T-cell (primary cell): ENCODE measurements at regions not wholly inside any gene's neighbourhood (a gene's known extent, or its start where the extent isn't known, plus 50 kb on each side); places are given as distances from the start of the nearest gene placed in this dataset.

ENCODE experiments used
- ATAC-seq, 4 experiments: fragments of 200-7000 bp in 3 of 4; fragments of 150-1000 bp in 1 of 4; cut with Tn5 transposase; replicated peaks in 1 of 4; 1 replicate in 3 of 4; 2 replicates in 1 of 4; pipeline ENCODE4 v1.10.0; 2021; ENCODE audit warnings: moderate library complexity in 3 of 4, mild to moderate bottlenecking in 2 of 4, moderate number of reproducible peaks in 1 of 4
- CTCF ChIA-PET, 2 donors: fragments of 300-600 bp; sonication (Branson Sonifier 250); formaldehyde crosslinking; loops; one replicate each; lab custom pipeline; 2022; ENCODE audit warnings: antibody characterized with exemption in 2 of 2; lab: Charles Lee
- POLR2A ChIA-PET, 2 donors: fragments of 300-600 bp; sonication (Branson Sonifier 250); formaldehyde crosslinking; loops; one replicate each; lab custom pipeline; 2022; ENCODE audit warnings: antibody characterized with exemption in 2 of 2; lab: Charles Lee
- DNase-seq, 35 experiments: peaks; one replicate each; pipeline versions ENCODE4 v3.0.0 to v3.0.0-alpha.2; 2013 to 2023
- H3K27ac ChIP-seq: one replicate; pipeline ENCODE4 v1.5.1; 2013; ENCODE audit warnings: low read length
- H3K27me3 ChIP-seq, 2 experiments: replicated peaks in 1 of 2; 1 replicate in 1 of 2; 2 replicates in 1 of 2; pipeline versions ENCODE4 v1.6.1 to v1.7.0; 2013; ENCODE audit warnings: low read length in 1 of 2, mixed read lengths in 1 of 2; ENCODE audit not compliant: control insufficient read depth in 2 of 2, insufficient read depth in 2 of 2; ENCODE audit errors: extremely low read depth in 1 of 2
- H3K36me3 ChIP-seq, 2 donors: 1 replicate in 1 of 2; 2 replicates in 1 of 2; pipeline versions ENCODE4 v1.6.1 to v1.7.0; 2013; ENCODE audit warnings: low read length in 1 of 2; ENCODE audit not compliant: control insufficient read depth in 2 of 2, insufficient read depth in 1 of 2; ENCODE audit errors: extremely low read depth in 1 of 2
- H3K4me1 ChIP-seq, 2 experiments: 1 replicate in 1 of 2; 2 replicates in 1 of 2; pipeline versions ENCODE4 v1.6.1 to v1.7.0; 2013; ENCODE audit warnings: low read length in 2 of 2, mixed read lengths in 1 of 2; ENCODE audit not compliant: insufficient read depth in 2 of 2, control insufficient read depth in 1 of 2; ENCODE audit errors: extremely low read depth in 1 of 2
- H3K4me3 ChIP-seq, 2 donors: 1 replicate in 1 of 2; 2 replicates in 1 of 2; pipeline versions ENCODE4 v1.5.1 to v1.7.0; 2013; ENCODE audit warnings: mild to moderate bottlenecking in 2 of 2, low read length in 1 of 2, moderate library complexity in 1 of 2; ENCODE audit not compliant: control insufficient read depth in 1 of 2; ENCODE audit errors: extremely low read depth in 1 of 2
- H3K9me3 ChIP-seq: 2 replicates; pipeline ENCODE4 v1.7.0; 2013
- H3K27ac Mint-ChIP-seq, 2 donors: one replicate each; pipeline ENCODE4 v1.8.0; 2020 to 2021; ENCODE audit warnings: mild to moderate bottlenecking in 2 of 2, mixed read lengths in 2 of 2
- H3K27me3 Mint-ChIP-seq, 2 donors: one replicate each; pipeline ENCODE4 v1.8.0; 2021 to 2022; ENCODE audit warnings: mixed read lengths in 2 of 2
- H3K36me3 Mint-ChIP-seq: one replicate; pipeline ENCODE4 v1.8.0; 2021; ENCODE audit warnings: mixed read lengths
- H3K4me1 Mint-ChIP-seq, 3 donors: one replicate each; pipeline ENCODE4 v1.8.0; 2020 to 2022; ENCODE audit warnings: mixed read lengths in 3 of 3, mild to moderate bottlenecking in 1 of 3
- H3K4me3 Mint-ChIP-seq, 3 donors: one replicate each; pipeline ENCODE4 v1.8.0; 2020 to 2022; ENCODE audit warnings: mild to moderate bottlenecking in 3 of 3, mixed read lengths in 3 of 3, moderate library complexity in 3 of 3
- H3K9me3 Mint-ChIP-seq, 3 donors: one replicate each; pipeline ENCODE4 v1.8.0; 2020 to 2022; ENCODE audit warnings: mixed read lengths in 3 of 3
- WGBS: methylation state at CpG from one replicate; pipeline ENCODE4 v1.1.5; 2013; ENCODE audit warnings: missing lambda C conversion rate; ENCODE audit not compliant: insufficient coverage; 5-methylcytosine and 5-hydroxymethylcytosine counted together

- Histone ChIP-seq H3K4me1 (no peaks in the 10 kb centered on the region), H3K27me3 (peaks cover 0 to 14% of the 10 kb centered on the region in 2 experiments), H3K27ac (no peak overlapping the region), H3K9me3 (no peaks in the 10 kb centered on the region), H3K4me3 (no peak overlapping the region), H3K36me3 (no peaks in the 10 kb centered on the region)
- ATAC-seq (no peak), DNase-seq (no peak)
- POLR2A ChIA-PET = no interaction called here
- peaks cover 5 to 9% (median 8%) of the 10 kb centered on the region in 3 donors for H3K9me3 Mint-ChIP-seq
- peaks cover 42 to 49% of the 10 kb centered on the region in 2 donors for H3K27me3 Mint-ChIP-seq
- H3K4me1 Mint-ChIP-seq = no peaks in the 10 kb centered on the region
- 0% methylated on average over 1 of the region's 8 CpGs for WGBS
- no peak overlapping the region for H3K27ac Mint-ChIP-seq
- H3K4me3 Mint-ChIP-seq = no peak overlapping the region
- CTCF ChIA-PET = no interaction called here
- no peaks in the 10 kb centered on the region for H3K36me3 Mint-ChIP-seq
Measured at GRCh38 chr17:5950878-5951277, 119.3 kb upstream of the WSCD1 start.

DNA sequence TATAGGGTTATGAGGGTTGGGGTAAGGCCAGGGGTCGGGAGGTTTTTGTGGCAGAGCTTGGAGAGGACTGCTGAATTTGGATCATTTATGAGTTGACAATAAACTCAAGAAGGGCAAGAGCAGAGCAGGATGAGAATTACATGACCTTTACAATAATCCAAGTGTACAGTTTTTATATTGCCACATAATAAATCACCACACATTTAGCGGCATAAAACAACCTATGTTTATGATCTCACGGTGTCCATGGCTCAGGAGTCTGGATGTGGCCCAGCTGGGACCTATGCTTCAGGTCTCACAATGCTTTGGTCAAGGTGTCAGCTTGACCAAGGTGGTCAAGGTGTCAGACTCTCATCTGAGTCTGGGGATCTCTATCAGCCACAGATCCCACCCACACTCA lies 118.3 kb upstream of the WSCD1 start:
- Histone ChIP-seq H3K4me1 (no peaks in the 10 kb centered on the region), H3K27me3 (peaks cover 0 to 12% of the 10 kb centered on the region in 2 experiments), H3K4me3 (no peak overlapping the region), H3K9me3 (no peaks in the 10 kb centered on the region), H3K36me3 (no peaks in the 10 kb centered on the region), H3K27ac (no peak overlapping the region)
- peaks cover 36 to 43% of the 10 kb centered on the region in 2 donors for H3K27me3 Mint-ChIP-seq
- no peaks in the 10 kb centered on the region for H3K36me3 Mint-ChIP-seq
- H3K4me1 Mint-ChIP-seq = no peaks in the 10 kb centered on the region
- peaks cover 7 to 9% (median 8%) of the 10 kb centered on the region in 3 donors for H3K9me3 Mint-ChIP-seq
- ChIA-PET POLR2A (no interaction called here), CTCF (no interaction called here)
- DNase-seq (no peak), ATAC-seq (no peak)
- no peak overlapping the region for H3K4me3 Mint-ChIP-seq
- 61% methylated on average over 2 of the region's 3 CpGs for whole genome bisulfite sequencing
- no peak overlapping the region for H3K27ac Mint-ChIP-seq

DNA sequence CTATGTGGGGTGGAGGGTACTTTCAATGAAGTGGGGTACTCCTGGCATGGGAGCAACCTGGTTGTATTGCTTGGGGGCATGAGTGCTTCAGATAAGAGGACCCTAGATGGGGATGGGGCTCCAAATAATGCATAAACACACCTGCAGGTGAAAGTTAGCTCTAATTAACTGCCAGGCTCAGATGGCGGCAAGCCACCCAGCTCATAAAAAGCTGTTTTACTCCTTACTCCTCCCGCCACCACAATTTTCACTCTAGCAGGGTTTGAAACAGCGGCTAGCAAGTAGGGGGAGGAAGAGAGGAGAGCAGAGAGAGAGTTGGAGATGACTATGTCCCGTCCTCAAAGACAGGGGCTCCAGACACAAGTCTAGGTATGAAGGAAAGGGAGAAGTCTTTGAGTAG lies 117.7 kb upstream of the WSCD1 start:
- H3K4me3 Mint-ChIP-seq = no peak overlapping the region
- CTCF ChIA-PET = no interaction called here
- H3K4me3 ChIP-seq = no peak overlapping the region
- 35% methylated on average over 2 of the region's 4 CpGs for WGBS
- ATAC-seq (no peak), DNase-seq (no peak)
- H3K36me3 ChIP-seq = no peaks in the 10 kb centered on the region
- peaks cover 0 to 12% of the 10 kb centered on the region in 2 experiments for H3K27me3 ChIP-seq
- POLR2A ChIA-PET = no interaction called here
- no peaks in the 10 kb centered on the region for H3K36me3 Mint-ChIP-seq
- H3K27ac ChIP-seq = no peak overlapping the region
- peaks cover 7 to 9% (median 8%) of the 10 kb centered on the region in 3 donors for H3K9me3 Mint-ChIP-seq
- H3K27ac Mint-ChIP-seq = no peak overlapping the region
- H3K9me3 ChIP-seq = no peaks in the 10 kb centered on the region
- H3K4me1 Mint-ChIP-seq = no peaks in the 10 kb centered on the region
- H3K4me1 ChIP-seq = no peaks in the 10 kb centered on the region
- H3K27me3 Mint-ChIP-seq = peaks cover 35 to 37% of the 10 kb centered on the region in 2 donors

DNA sequence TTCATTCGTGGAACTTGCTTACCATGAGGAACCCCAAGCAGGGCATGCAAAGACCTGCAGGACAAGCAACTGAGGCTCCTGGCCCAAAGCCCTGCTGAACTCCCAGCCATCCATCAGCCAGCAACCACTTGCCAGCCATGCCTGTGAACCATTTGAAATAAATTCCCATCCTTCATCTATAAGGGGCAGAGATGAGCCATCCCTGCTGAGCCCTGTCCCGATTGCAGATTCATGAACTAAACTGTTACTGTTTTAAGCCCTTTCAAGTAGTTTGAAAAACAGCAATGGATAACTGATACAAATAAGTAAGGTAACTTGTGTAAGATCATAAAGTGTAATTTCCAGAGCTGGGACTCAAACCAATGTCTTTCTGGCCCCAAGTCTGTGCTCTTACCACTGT lies 114.4 kb upstream of the WSCD1 start:
- peaks cover 0 to 11% of the 10 kb centered on the region in 2 experiments for H3K27me3 ChIP-seq
- H3K27ac ChIP-seq = no peak overlapping the region
- peaks cover 7 to 11% (median 9%) of the 10 kb centered on the region in 3 donors for H3K9me3 Mint-ChIP-seq
- H3K4me3 Mint-ChIP-seq = no peak overlapping the region
- peaks cover 25% of the 10 kb centered on the region in 2 donors for H3K27me3 Mint-ChIP-seq
- no peak overlapping the region for H3K4me3 ChIP-seq
- H3K4me1 Mint-ChIP-seq = no peaks in the 10 kb centered on the region
- no peaks in the 10 kb centered on the region for H3K9me3 ChIP-seq
- POLR2A ChIA-PET = no interaction called here
- WGBS = 55% methylated on average over 1 of the region's 2 CpGs
- DNase-seq = no peak
- ATAC-seq = no peak
- CTCF ChIA-PET = no interaction called here
- H3K36me3 Mint-ChIP-seq = no peaks in the 10 kb centered on the region
- no peaks in the 10 kb centered on the region for H3K36me3 ChIP-seq
- H3K27ac Mint-ChIP-seq = no peak overlapping the region
- no peaks in the 10 kb centered on the region for H3K4me1 ChIP-seq

DNA sequence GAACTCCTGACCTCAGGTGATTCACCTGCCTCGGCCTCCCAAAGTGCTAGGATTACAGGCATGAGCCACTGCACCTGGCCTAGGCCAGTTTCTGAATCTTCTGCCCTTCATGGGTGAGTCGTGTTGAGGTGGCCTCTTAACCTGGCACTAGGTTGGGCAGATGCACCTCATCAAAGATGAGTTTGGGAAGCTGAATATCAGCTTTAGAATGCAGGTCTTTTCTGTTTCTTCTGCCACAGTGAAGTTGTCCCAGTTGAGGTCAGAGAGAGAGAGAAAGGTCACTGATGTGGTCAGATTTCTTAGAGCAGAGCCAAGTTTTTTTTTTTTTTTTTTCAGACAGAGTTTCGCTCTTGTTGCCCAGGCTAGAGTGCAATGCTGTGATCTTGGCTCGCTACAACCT lies 111.3 kb upstream of the WSCD1 start:
- H3K4me3 Mint-ChIP-seq = no peak overlapping the region
- H3K27me3 Mint-ChIP-seq = peaks cover 21% of the 10 kb centered on the region in 2 donors
- H3K9me3 Mint-ChIP-seq = peaks cover 7 to 11% (median 9%) of the 10 kb centered on the region in 3 donors
- H3K36me3 ChIP-seq = no peaks in the 10 kb centered on the region
- H3K36me3 Mint-ChIP-seq = no peaks in the 10 kb centered on the region
- POLR2A ChIA-PET = no interaction called here
- H3K4me1 Mint-ChIP-seq = no peaks in the 10 kb centered on the region
- CTCF ChIA-PET = no interaction called here
- no peak overlapping the region for H3K4me3 ChIP-seq
- H3K27me3 ChIP-seq = peaks cover 4 to 15% of the 10 kb centered on the region in 2 experiments
- ATAC-seq (no peak), DNase-seq (no peak)
- H3K9me3 ChIP-seq = no peaks in the 10 kb centered on the region
- H3K27ac Mint-ChIP-seq = no peak overlapping the region
- WGBS = 54% methylated on average over 2 of the region's 4 CpGs
- H3K27ac ChIP-seq = no peak overlapping the region
- no peaks in the 10 kb centered on the region for H3K4me1 ChIP-seq

- H3K4me3 Mint-ChIP-seq = no peak overlapping the region
- no peak for ATAC-seq
- H3K27ac Mint-ChIP-seq = no peak overlapping the region
- Histone ChIP-seq H3K36me3 (no peaks in the 10 kb centered on the region), H3K9me3 (no peaks in the 10 kb centered on the region), H3K27me3 (peaks cover 4 to 10% of the 10 kb centered on the region in 2 experiments), H3K27ac (no peak overlapping the region), H3K4me1 (no peaks in the 10 kb centered on the region), H3K4me3 (no peak overlapping the region)
- H3K9me3 Mint-ChIP-seq = peaks cover 0 to 3% (median 0%) of the 10 kb centered on the region in 3 donors
- WGBS = 71% methylated on average over 3 of the region's 4 CpGs
- ChIA-PET CTCF (no interaction called here), POLR2A (no interaction called here)
- DNase-seq = no peak
- H3K4me1 Mint-ChIP-seq = no peaks in the 10 kb centered on the region
- peaks cover 12 to 23% of the 10 kb centered on the region in 2 donors for H3K27me3 Mint-ChIP-seq
- H3K36me3 Mint-ChIP-seq = no peaks in the 10 kb centered on the region
Measured at GRCh38 chr17:5962371-5962770, 107.8 kb upstream of the WSCD1 start.

DNA sequence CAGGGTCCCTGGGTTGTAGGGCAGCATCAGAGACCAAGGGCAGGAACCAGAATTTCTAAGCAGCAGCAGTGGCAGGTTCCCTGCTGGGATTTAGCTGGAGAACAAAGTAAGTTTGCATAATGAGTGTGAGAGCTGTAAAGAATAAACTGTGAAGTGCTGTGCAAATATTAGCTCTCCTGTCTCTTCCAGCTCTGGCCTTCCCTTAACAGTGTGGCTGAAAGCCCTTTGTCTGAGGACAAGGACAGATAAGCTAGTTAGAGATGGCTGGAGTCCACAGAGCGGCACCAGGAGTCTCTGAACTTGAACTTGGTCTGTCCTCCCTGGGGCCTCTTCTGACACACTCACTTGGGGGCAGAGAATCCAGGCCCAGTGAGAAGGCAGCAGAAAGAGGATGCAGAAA lies 98.2 kb upstream of the WSCD1 start:
- no peak overlapping the region for H3K4me3 Mint-ChIP-seq
- no peaks in the 10 kb centered on the region for H3K4me1 Mint-ChIP-seq
- peaks cover 0 to 16% of the 10 kb centered on the region in 2 experiments for H3K27me3 ChIP-seq
- peaks cover 10 to 24% (median 12%) of the 10 kb centered on the region in 3 donors for H3K9me3 Mint-ChIP-seq
- no peak overlapping the region for H3K27ac ChIP-seq
- no peaks in the 10 kb centered on the region for H3K9me3 ChIP-seq
- H3K27me3 Mint-ChIP-seq = peaks cover 12 to 25% of the 10 kb centered on the region in 2 donors
- no peaks in the 10 kb centered on the region for H3K36me3 Mint-ChIP-seq
- ChIA-PET CTCF (no interaction called here), POLR2A (no interaction called here)
- ATAC-seq (no peak), DNase-seq (no peak)
- no peak overlapping the region for H3K4me3 ChIP-seq
- H3K4me1 ChIP-seq = no peaks in the 10 kb centered on the region
- H3K36me3 ChIP-seq = no peaks in the 10 kb centered on the region
- H3K27ac Mint-ChIP-seq = no peak overlapping the region
- 83% methylated on average over 1 of the region's 1 CpG for WGBS
